ENCODE measurements at regions not wholly inside any gene's neighbourhood (a gene's known extent, or its start where the extent isn't known, plus 50 kb on each side); places are given as distances from the start of the nearest gene placed in this dataset.

GRCh38 chr11:90326647-90327046 is 103.8 kb upstream of the CHORDC1 start:
- H2AK5ac ChIP-seq (ENCODE audit: low read length, severe bottlenecking): no peak overlapping the region
- no peaks in the 10 kb centered on the region for H3K9me3 ChIP-seq (ENCODE audit: control insufficient read depth, low read length)
- H4K91ac ChIP-seq (ENCODE audit: low read length): no peak overlapping the region
- no peak overlapping the region for H3K9ac ChIP-seq (ENCODE audit: low read length)
- no peaks in the 10 kb centered on the region for H3K79me1 ChIP-seq (replicated peaks; ENCODE audit: low read length, poor library complexity, severe bottlenecking)
- no peak for DNase-seq
- H3K4me2 ChIP-seq (ENCODE audit: low read length, poor library complexity, severe bottlenecking): no peak overlapping the region
- H3K27ac ChIP-seq (ENCODE audit: low read length, poor library complexity, severe bottlenecking): no peak overlapping the region
- H3K18ac ChIP-seq (ENCODE audit: low read depth in 1 of 2, low read length in 2 of 2): no peak overlapping the region
- H3K27me3 ChIP-seq (ENCODE audit: control insufficient read depth in 1 of 2, insufficient read depth in 1 of 2, low read length in 2 of 2): no peaks in the 10 kb centered on the region
- H3K23ac ChIP-seq (ENCODE audit: low read length in 2 of 2): no peak overlapping the region
- H2AFZ ChIP-seq (ENCODE audit: low read depth, low read length): no peak overlapping the region
- WGBS: 87% methylated on average over 2 of the region's 2 CpGs
- H3K4ac ChIP-seq (ENCODE audit: low read depth in 1 of 2, low read length in 2 of 2): no peak overlapping the region
- H2BK12ac ChIP-seq (ENCODE audit: low read length in 2 of 2): no peak overlapping the region
- no peaks in the 10 kb centered on the region for H3K36me3 ChIP-seq (ENCODE audit: control insufficient read depth in 1 of 2, insufficient read depth in 2 of 2, low read depth in 1 of 2, low read length in 2 of 2)
- no peak overlapping the region for H3K4me3 ChIP-seq (ENCODE audit: insufficient read depth in 1 of 2, low read depth in 1 of 2, low read length in 2 of 2)
- H2BK5ac ChIP-seq (ENCODE audit: low read depth, low read length, poor library complexity, severe bottlenecking): no peak overlapping the region
- no peak overlapping the region for H2BK15ac ChIP-seq (ENCODE audit: low read depth, poor library complexity, severe bottlenecking)
- H3K4me1 ChIP-seq (ENCODE audit: control insufficient read depth, insufficient read depth, low read depth, low read length): no peaks in the 10 kb centered on the region
- H2BK120ac ChIP-seq (ENCODE audit: low read depth, low read length): no peak overlapping the region
- H3K14ac ChIP-seq (ENCODE audit: low read length in 2 of 2): no peak overlapping the region
- no peak overlapping the region for H4K8ac ChIP-seq (ENCODE audit: low read length)

DNA sequence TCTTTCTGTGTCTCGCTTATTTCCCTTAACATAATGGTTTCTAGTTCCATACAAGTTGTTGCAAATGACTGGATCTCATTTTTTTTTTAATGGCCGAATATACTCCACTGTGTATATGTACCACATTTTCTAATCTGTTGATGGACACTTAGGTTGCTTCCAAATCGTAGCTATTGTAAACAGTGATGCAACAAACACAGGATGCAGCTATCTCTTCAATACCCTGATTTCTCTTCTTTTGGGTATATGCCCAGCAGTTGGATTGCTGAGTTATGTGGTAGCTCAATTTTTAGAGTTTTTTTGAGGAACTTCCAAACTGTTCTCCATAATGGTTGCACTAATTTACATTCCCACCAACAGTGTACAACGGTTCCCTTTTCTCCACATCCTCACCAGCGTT is 100.4 kb upstream of the CHORDC1 start:
- Histone ChIP-seq H3K9me3 (ENCODE audit: control insufficient read depth, low read length) (peaks cover 2% of the 10 kb centered on the region), H3K14ac (ENCODE audit: low read length in 2 of 2) (no peak overlapping the region), H3K9ac (ENCODE audit: low read length) (no peak overlapping the region), H3K27me3 (ENCODE audit: control insufficient read depth in 1 of 2, insufficient read depth in 1 of 2, low read length in 2 of 2) (no peaks in the 10 kb centered on the region), H3K18ac (ENCODE audit: low read depth in 1 of 2, low read length in 2 of 2) (no peak overlapping the region), H4K8ac (ENCODE audit: low read length) (no peak overlapping the region), H2BK15ac (ENCODE audit: low read depth, poor library complexity, severe bottlenecking) (no peak overlapping the region), H3K23ac (ENCODE audit: low read length in 2 of 2) (no peak overlapping the region), H2AFZ (ENCODE audit: low read depth, low read length) (no peak overlapping the region), H2BK12ac (ENCODE audit: low read length in 2 of 2) (no peak overlapping the region), H2BK120ac (ENCODE audit: low read depth, low read length) (no peak overlapping the region), H3K36me3 (ENCODE audit: control insufficient read depth in 1 of 2, insufficient read depth in 2 of 2, low read depth in 1 of 2, low read length in 2 of 2) (no peaks in the 10 kb centered on the region), H3K4me3 (ENCODE audit: insufficient read depth in 1 of 2, low read depth in 1 of 2, low read length in 2 of 2) (no peak overlapping the region), H3K27ac (ENCODE audit: low read length, poor library complexity, severe bottlenecking) (no peak overlapping the region), H3K79me1 (replicated peaks; ENCODE audit: low read length, poor library complexity, severe bottlenecking) (no peaks in the 10 kb centered on the region), H3K4me2 (ENCODE audit: low read length, poor library complexity, severe bottlenecking) (no peak overlapping the region), H4K91ac (ENCODE audit: low read length) (no peak overlapping the region), H2AK5ac (ENCODE audit: low read length, severe bottlenecking) (no peak overlapping the region), H2BK5ac (ENCODE audit: low read depth, low read length, poor library complexity, severe bottlenecking) (no peak overlapping the region), H3K4ac (ENCODE audit: low read depth in 1 of 2, low read length in 2 of 2) (no peak overlapping the region), H3K4me1 (ENCODE audit: control insufficient read depth, insufficient read depth, low read depth, low read length) (no peaks in the 10 kb centered on the region)
- DNase-seq: no peak
- WGBS: 77% methylated on average over 3 of the region's 5 CpGs

DNA sequence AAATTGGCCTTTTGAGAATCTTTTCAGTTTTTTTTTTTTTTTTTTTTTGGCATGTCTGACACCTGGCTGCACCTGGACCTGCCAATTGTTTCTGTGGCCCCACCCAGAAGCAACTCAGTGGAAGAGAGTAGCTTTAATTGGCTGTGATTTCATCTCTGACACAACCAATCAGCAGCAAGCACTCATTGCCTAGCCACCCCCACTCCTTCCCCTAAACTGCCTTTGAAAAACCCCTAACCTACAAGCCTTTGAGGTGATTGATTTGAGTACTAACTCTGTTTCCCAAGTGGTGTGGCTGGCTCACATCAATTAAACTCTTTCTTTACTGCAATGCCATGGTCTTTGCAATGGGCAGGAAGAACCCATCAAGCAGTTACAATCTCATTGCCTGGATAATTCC is 98.2 kb upstream of the CHORDC1 start:
- Histone ChIP-seq H3K27ac (ENCODE audit: low read length, poor library complexity, severe bottlenecking) (no peak overlapping the region), H2AFZ (ENCODE audit: low read depth, low read length) (no peak overlapping the region), H3K36me3 (ENCODE audit: control insufficient read depth in 1 of 2, insufficient read depth in 2 of 2, low read depth in 1 of 2, low read length in 2 of 2) (no peaks in the 10 kb centered on the region), H2BK15ac (ENCODE audit: low read depth, poor library complexity, severe bottlenecking) (no peak overlapping the region), H2BK5ac (ENCODE audit: low read depth, low read length, poor library complexity, severe bottlenecking) (no peak overlapping the region), H3K9me3 (ENCODE audit: control insufficient read depth, low read length) (peaks cover 2% of the 10 kb centered on the region), H3K14ac (ENCODE audit: low read length in 2 of 2) (no peak overlapping the region), H4K91ac (ENCODE audit: low read length) (no peak overlapping the region), H3K79me1 (replicated peaks; ENCODE audit: low read length, poor library complexity, severe bottlenecking) (no peaks in the 10 kb centered on the region), H2BK12ac (ENCODE audit: low read length in 2 of 2) (no peak overlapping the region), H2BK120ac (ENCODE audit: low read depth, low read length) (no peak overlapping the region), H3K4me1 (ENCODE audit: control insufficient read depth, insufficient read depth, low read depth, low read length) (no peaks in the 10 kb centered on the region), H3K27me3 (ENCODE audit: control insufficient read depth in 1 of 2, insufficient read depth in 1 of 2, low read length in 2 of 2) (no peaks in the 10 kb centered on the region), H4K8ac (ENCODE audit: low read length) (no peak overlapping the region), H3K4me3 (ENCODE audit: insufficient read depth in 1 of 2, low read depth in 1 of 2, low read length in 2 of 2) (no peak overlapping the region), H3K4ac (ENCODE audit: low read depth in 1 of 2, low read length in 2 of 2) (no peak overlapping the region), H3K9ac (ENCODE audit: low read length) (no peak overlapping the region), H3K18ac (ENCODE audit: low read depth in 1 of 2, low read length in 2 of 2) (no peak overlapping the region), H2AK5ac (ENCODE audit: low read length, severe bottlenecking) (no peak overlapping the region), H3K23ac (ENCODE audit: low read length in 2 of 2) (no peak overlapping the region), H3K4me2 (ENCODE audit: low read length, poor library complexity, severe bottlenecking) (no peak overlapping the region)
- DNase-seq: no peak

DNA sequence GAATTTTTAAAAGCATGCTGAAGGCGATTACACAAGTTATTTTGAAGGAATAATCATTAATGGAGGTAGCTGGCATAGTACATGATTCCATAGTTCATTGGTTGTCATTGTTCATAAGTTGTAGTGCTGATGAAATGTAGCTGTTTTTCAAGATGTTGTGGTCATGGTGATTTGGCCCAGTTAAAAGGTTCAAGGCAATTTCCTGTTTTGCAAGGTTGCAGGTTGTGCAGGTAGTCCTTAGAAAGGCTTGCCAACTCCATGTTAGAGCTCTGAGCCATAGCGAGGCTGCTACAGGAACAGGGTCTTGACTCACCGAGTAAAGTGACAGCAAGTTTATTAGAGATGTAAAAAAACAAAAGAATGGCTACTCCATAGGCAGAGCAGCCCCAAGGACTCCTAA is 95.8 kb upstream of the CHORDC1 start:
- H2AK5ac ChIP-seq (ENCODE audit: low read length, severe bottlenecking): no peak overlapping the region
- no peaks in the 10 kb centered on the region for H3K27me3 ChIP-seq (ENCODE audit: control insufficient read depth in 1 of 2, insufficient read depth in 1 of 2, low read length in 2 of 2)
- no peaks in the 10 kb centered on the region for H3K79me1 ChIP-seq (replicated peaks; ENCODE audit: low read length, poor library complexity, severe bottlenecking)
- no peak overlapping the region for H2BK12ac ChIP-seq (ENCODE audit: low read length in 2 of 2)
- H3K4me1 ChIP-seq (ENCODE audit: control insufficient read depth, insufficient read depth, low read depth, low read length): no peaks in the 10 kb centered on the region
- no peak overlapping the region for H3K9ac ChIP-seq (ENCODE audit: low read length)
- H2BK15ac ChIP-seq (ENCODE audit: low read depth, poor library complexity, severe bottlenecking): no peak overlapping the region
- no peaks in the 10 kb centered on the region for H3K36me3 ChIP-seq (ENCODE audit: control insufficient read depth in 1 of 2, insufficient read depth in 2 of 2, low read depth in 1 of 2, low read length in 2 of 2)
- no peak for DNase-seq
- no peak overlapping the region for H4K8ac ChIP-seq (ENCODE audit: low read length)
- no peak overlapping the region for H2AFZ ChIP-seq (ENCODE audit: low read depth, low read length)
- peaks cover 2% of the 10 kb centered on the region for H3K9me3 ChIP-seq (ENCODE audit: control insufficient read depth, low read length)
- H3K4me3 ChIP-seq (ENCODE audit: insufficient read depth in 1 of 2, low read depth in 1 of 2, low read length in 2 of 2): no peak overlapping the region
- H2BK5ac ChIP-seq (ENCODE audit: low read depth, low read length, poor library complexity, severe bottlenecking): no peak overlapping the region
- no peak overlapping the region for H3K23ac ChIP-seq (ENCODE audit: low read length in 2 of 2)
- 68% methylated on average over 3 of the region's 3 CpGs for WGBS
- H3K4me2 ChIP-seq (ENCODE audit: low read length, poor library complexity, severe bottlenecking): no peak overlapping the region
- no peak overlapping the region for H4K91ac ChIP-seq (ENCODE audit: low read length)
- H3K4ac ChIP-seq (ENCODE audit: low read depth in 1 of 2, low read length in 2 of 2): no peak overlapping the region
- H3K14ac ChIP-seq (ENCODE audit: low read length in 2 of 2): no peak overlapping the region
- H3K27ac ChIP-seq (ENCODE audit: low read length, poor library complexity, severe bottlenecking): no peak overlapping the region
- no peak overlapping the region for H2BK120ac ChIP-seq (ENCODE audit: low read depth, low read length)
- H3K18ac ChIP-seq (ENCODE audit: low read depth in 1 of 2, low read length in 2 of 2): no peak overlapping the region

Measured in mesenchymal stem cell (in vitro differentiated cells and primary cell).